ENCODE measurements at regions not wholly inside any gene's neighbourhood (a gene's known extent, or its start where the extent isn't known, plus 50 kb on each side); places are given as distances from the start of the nearest gene placed in this dataset.

GRCh38 chr13:64924401-64924800 is 2305.7 kb downstream of the PCDH9 start:
- H3K4me3 Mint-ChIP-seq: no peak overlapping the region

GRCh38 chr13:64917566-64917965 is 2312.6 kb downstream of the PCDH9 start:
- Mint-ChIP-seq H3K36me3 (ENCODE audit: low read depth) (no peaks in the 10 kb centered on the region), H3K4me1 (ENCODE audit: low read depth) (no peaks in the 10 kb centered on the region), H3K9me3 (peaks cover 16% of the 10 kb centered on the region), H3K27ac (no peak overlapping the region), H3K27me3 (ENCODE audit: insufficient read depth) (no peaks in the 10 kb centered on the region), H3K4me3 (no peak overlapping the region)
- intact Hi-C loops (cut with micrococcal nuclease): no loop called here
- DNase-seq (ENCODE audit: low spot score): no peak

More at GRCh38 chr13:64924401-64924800, 2305.7 kb downstream of the PCDH9 start:
- no peaks in the 10 kb centered on the region for H3K36me3 Mint-ChIP-seq (ENCODE audit: low read depth)
- no peaks in the 10 kb centered on the region for H3K27me3 Mint-ChIP-seq (ENCODE audit: insufficient read depth)
- H3K9me3 Mint-ChIP-seq: peaks cover 5% of the 10 kb centered on the region
- H3K27ac Mint-ChIP-seq: no peak overlapping the region
- H3K4me1 Mint-ChIP-seq (ENCODE audit: low read depth): no peaks in the 10 kb centered on the region
- intact Hi-C loops (cut with micrococcal nuclease): no loop called here
- DNase-seq (ENCODE audit: low spot score): no peak

GRCh38 chr13:64912141-64912540 is 2318.0 kb downstream of the PCDH9 start:
- Mint-ChIP-seq H3K4me3 (no peak overlapping the region), H3K4me1 (ENCODE audit: low read depth) (no peaks in the 10 kb centered on the region), H3K27ac (no peak overlapping the region), H3K36me3 (ENCODE audit: low read depth) (no peaks in the 10 kb centered on the region), H3K9me3 (peaks cover 12% of the 10 kb centered on the region), H3K27me3 (ENCODE audit: insufficient read depth) (no peaks in the 10 kb centered on the region)
- intact Hi-C loops (cut with micrococcal nuclease): no loop called here
- DNase-seq (ENCODE audit: low spot score): no peak

- Mint-ChIP-seq H3K36me3 (ENCODE audit: low read depth) (no peaks in the 10 kb centered on the region), H3K4me1 (ENCODE audit: low read depth) (no peaks in the 10 kb centered on the region)
- intact Hi-C loops (cut with micrococcal nuclease): no loop called here
Measured at GRCh38 chr13:64910096-64910495, 2320.0 kb downstream of the PCDH9 start.

GRCh38 chr13:64909184-64909583 is 2321.0 kb downstream of the PCDH9 start:
- no peaks in the 10 kb centered on the region for H3K4me1 Mint-ChIP-seq (ENCODE audit: low read depth)
- H3K27me3 Mint-ChIP-seq (ENCODE audit: insufficient read depth): no peaks in the 10 kb centered on the region

More at GRCh38 chr13:64910096-64910495, 2320.0 kb downstream of the PCDH9 start:
- H3K9me3 Mint-ChIP-seq: peaks cover 10% of the 10 kb centered on the region
- no peak overlapping the region for H3K27ac Mint-ChIP-seq
- DNase-seq (ENCODE audit: low spot score): no peak
- no peak overlapping the region for H3K4me3 Mint-ChIP-seq
- H3K27me3 Mint-ChIP-seq (ENCODE audit: insufficient read depth): no peaks in the 10 kb centered on the region

GRCh38 chr13:64900039-64900438 is 2330.1 kb downstream of the PCDH9 start:
- H3K27me3 Mint-ChIP-seq (ENCODE audit: insufficient read depth): no peaks in the 10 kb centered on the region
- H3K9me3 Mint-ChIP-seq: peaks cover 17% of the 10 kb centered on the region
- H3K4me3 Mint-ChIP-seq: no peak overlapping the region
- H3K27ac Mint-ChIP-seq: no peak overlapping the region
- no peaks in the 10 kb centered on the region for H3K4me1 Mint-ChIP-seq (ENCODE audit: low read depth)
- H3K36me3 Mint-ChIP-seq (ENCODE audit: low read depth): no peaks in the 10 kb centered on the region
- intact Hi-C loops (cut with micrococcal nuclease): no loop called here
- DNase-seq (ENCODE audit: low spot score): no peak

More at GRCh38 chr13:64909184-64909583, 2321.0 kb downstream of the PCDH9 start:
- Mint-ChIP-seq H3K36me3 (ENCODE audit: low read depth) (no peaks in the 10 kb centered on the region), H3K27ac (no peak overlapping the region), H3K4me3 (no peak overlapping the region), H3K9me3 (peaks cover 10% of the 10 kb centered on the region)
- intact Hi-C loops (cut with micrococcal nuclease): no loop called here
- DNase-seq (ENCODE audit: low spot score): no peak

- no peaks in the 10 kb centered on the region for H3K36me3 Mint-ChIP-seq (ENCODE audit: low read depth)
- no peaks in the 10 kb centered on the region for H3K4me1 Mint-ChIP-seq (ENCODE audit: low read depth)
- intact Hi-C loops (cut with micrococcal nuclease): no loop called here
- no peak overlapping the region for H3K27ac Mint-ChIP-seq
- DNase-seq (ENCODE audit: low spot score): no peak
- no peak overlapping the region for H3K4me3 Mint-ChIP-seq
- no peaks in the 10 kb centered on the region for H3K27me3 Mint-ChIP-seq (ENCODE audit: insufficient read depth)
- peaks cover 9% of the 10 kb centered on the region for H3K9me3 Mint-ChIP-seq
Measured at GRCh38 chr13:64884976-64885375, 2345.2 kb downstream of the PCDH9 start.

- H3K27me3 Mint-ChIP-seq (ENCODE audit: insufficient read depth): no peaks in the 10 kb centered on the region
- intact Hi-C loops (cut with micrococcal nuclease): no loop called here
- no peaks in the 10 kb centered on the region for H3K36me3 Mint-ChIP-seq (ENCODE audit: low read depth)
- no peaks in the 10 kb centered on the region for H3K4me1 Mint-ChIP-seq (ENCODE audit: low read depth)
- no peak overlapping the region for H3K4me3 Mint-ChIP-seq
- H3K9me3 Mint-ChIP-seq: peaks cover 14% of the 10 kb centered on the region
- no peak for DNase-seq (ENCODE audit: low spot score)
- no peak overlapping the region for H3K27ac Mint-ChIP-seq
Measured at GRCh38 chr13:64877176-64877575, 2353.0 kb downstream of the PCDH9 start.

GRCh38 chr13:64871742-64872141 is 2358.4 kb downstream of the PCDH9 start:
- Mint-ChIP-seq H3K36me3 (ENCODE audit: low read depth) (no peaks in the 10 kb centered on the region), H3K27me3 (ENCODE audit: insufficient read depth) (no peaks in the 10 kb centered on the region), H3K4me3 (no peak overlapping the region), H3K9me3 (peaks cover 11% of the 10 kb centered on the region), H3K27ac (no peak overlapping the region), H3K4me1 (ENCODE audit: low read depth) (no peaks in the 10 kb centered on the region)
- DNase-seq (ENCODE audit: low spot score): no peak
- intact Hi-C loops (cut with micrococcal nuclease): no loop called here

GRCh38 chr13:64869539-64869938 is 2360.6 kb downstream of the PCDH9 start:
- no peaks in the 10 kb centered on the region for H3K4me1 Mint-ChIP-seq (ENCODE audit: low read depth)
- intact Hi-C loops (cut with micrococcal nuclease): no loop called here
- H3K4me3 Mint-ChIP-seq: no peak overlapping the region
- no peak overlapping the region for H3K27ac Mint-ChIP-seq
- H3K27me3 Mint-ChIP-seq (ENCODE audit: insufficient read depth): no peaks in the 10 kb centered on the region
- peaks cover 11% of the 10 kb centered on the region for H3K9me3 Mint-ChIP-seq
- DNase-seq (ENCODE audit: low spot score): no peak
- H3K36me3 Mint-ChIP-seq (ENCODE audit: low read depth): no peaks in the 10 kb centered on the region

- H3K36me3 Mint-ChIP-seq (ENCODE audit: low read depth): no peaks in the 10 kb centered on the region
- H3K4me1 Mint-ChIP-seq (ENCODE audit: low read depth): no peaks in the 10 kb centered on the region
- intact Hi-C loops (cut with micrococcal nuclease): no loop called here
Measured at GRCh38 chr13:64867856-64868255, 2362.3 kb downstream of the PCDH9 start.

GRCh38 chr13:64866331-64866730 is 2363.8 kb downstream of the PCDH9 start:
- Mint-ChIP-seq H3K27me3 (ENCODE audit: insufficient read depth) (no peaks in the 10 kb centered on the region), H3K9me3 (peaks cover 14% of the 10 kb centered on the region), H3K36me3 (ENCODE audit: low read depth) (no peaks in the 10 kb centered on the region), H3K4me3 (no peak overlapping the region), H3K27ac (no peak overlapping the region), H3K4me1 (ENCODE audit: low read depth) (no peaks in the 10 kb centered on the region)
- intact Hi-C loops (cut with micrococcal nuclease): no loop called here
- no peak for DNase-seq (ENCODE audit: low spot score)

More at GRCh38 chr13:64867856-64868255, 2362.3 kb downstream of the PCDH9 start:
- no peak overlapping the region for H3K27ac Mint-ChIP-seq
- H3K9me3 Mint-ChIP-seq: peaks cover 10% of the 10 kb centered on the region
- no peak for DNase-seq (ENCODE audit: low spot score)
- H3K4me3 Mint-ChIP-seq: no peak overlapping the region
- H3K27me3 Mint-ChIP-seq (ENCODE audit: insufficient read depth): no peaks in the 10 kb centered on the region

- peaks cover 33% of the 10 kb centered on the region for H3K9me3 Mint-ChIP-seq
- no peaks in the 10 kb centered on the region for H3K27me3 Mint-ChIP-seq (ENCODE audit: insufficient read depth)
- no peaks in the 10 kb centered on the region for H3K36me3 Mint-ChIP-seq (ENCODE audit: low read depth)
- DNase-seq (ENCODE audit: low spot score): no peak
- intact Hi-C loops (cut with micrococcal nuclease): no loop called here
- H3K4me1 Mint-ChIP-seq (ENCODE audit: low read depth): no peaks in the 10 kb centered on the region
- H3K4me3 Mint-ChIP-seq: no peak overlapping the region
- no peak overlapping the region for H3K27ac Mint-ChIP-seq
Measured at GRCh38 chr13:64855506-64855905, 2374.6 kb downstream of the PCDH9 start.

GRCh38 chr13:64850017-64850416 is 2380.1 kb downstream of the PCDH9 start:
- H3K4me1 Mint-ChIP-seq (ENCODE audit: low read depth): no peaks in the 10 kb centered on the region
- H3K27ac Mint-ChIP-seq: no peak overlapping the region
- no peaks in the 10 kb centered on the region for H3K36me3 Mint-ChIP-seq (ENCODE audit: low read depth)
- intact Hi-C loops (cut with micrococcal nuclease): no loop called here
- peaks cover 22% of the 10 kb centered on the region for H3K9me3 Mint-ChIP-seq
- no peak for DNase-seq (ENCODE audit: low spot score)
- H3K4me3 Mint-ChIP-seq: no peak overlapping the region
- no peaks in the 10 kb centered on the region for H3K27me3 Mint-ChIP-seq (ENCODE audit: insufficient read depth)

All from activated T-helper 1 cell treated with anti-CD3 and anti-CD28 coated beads, Interleukin-12 subunit alpha, Interleukin-12 subunit beta, Interleukin-2, Interleukin-4 antibody, amounts not matched to agents 30 ng/mL and 10 ng/mL and 1 ng/mL, durations not matched to agents 14 hours and 24 hours and 36 hours (primary cell).